ENCODE measurements at regions not wholly inside any gene's neighbourhood (a gene's known extent, or its start where the extent isn't known, plus 50 kb on each side); places are given as distances from the start of the nearest gene placed in this dataset.

GRCh38 chr4:27191592-27191991 lies 331.0 kb downstream of the STIM2 start:
- TF ChIP-seq GABPA (IDR thresholded peaks at IDR 0.05; ENCODE audit: low read depth) (no peak), CTCF (IDR thresholded peaks at IDR 0.05; ENCODE audit: insufficient read depth, low read length) (no peak), REST (IDR thresholded peaks at IDR 0.05; ENCODE audit: insufficient replicate concordance, low read depth) (no peak)

Measured in HL-60 (cell line).